K562 (cell line): ENCODE measurements at regions not wholly inside any gene's neighbourhood (a gene's known extent, or its start where the extent isn't known, plus 50 kb on each side); places are given as distances from the start of the nearest gene placed in this dataset.

Experiments
- ATF1 ChIP-seq, 2 experiments: fragments of 450-650 bp in 1 of 2; IDR thresholded peaks; 2 replicates each; pipeline ENCODE4 v1.6.1; 2016; ENCODE audit warnings: missing compliant biosample characterization in 1 of 2, missing genetic modification characterization in 1 of 2
- HINFP ChIP-seq: fragments of 450-650 bp; conservative IDR thresholded peaks from 2 replicates; pipeline ENCODE4 v1.6.1; 2016; ENCODE audit warnings: missing genetic modification characterization, low read depth, mild to moderate bottlenecking, control low read depth, missing compliant biosample characterization
- HIVEP1 ChIP-seq: fragments of 250-450 bp; sonication (Bioruptor Pico); IDR thresholded peaks from 2 replicates; pipeline ENCODE4 v1.4.0; 2020; ENCODE audit warnings: mild to moderate bottlenecking
- HOXB6 ChIP-seq: fragments of 250-450 bp; sonication (Bioruptor Pico); IDR thresholded peaks from 2 replicates; pipeline ENCODE4 v1.5.1; 2022; ENCODE audit warnings: mild to moderate bottlenecking, borderline replicate concordance
- HSF4 ChIP-seq: fragments of 250-450 bp; sonication (Bioruptor Pico); IDR thresholded peaks from 2 replicates; pipeline ENCODE4 v2.1.2; 2022; ENCODE audit warnings: mild to moderate bottlenecking, moderate library complexity, borderline replicate concordance
- RBM25 ChIP-seq: fragments of 200-400 bp; formaldehyde crosslinking; IDR thresholded peaks from 2 replicates; pipeline ENCODE4 v1.6.1; 2018; ENCODE audit warnings: low read length, low read depth, moderate library complexity; ENCODE audit not compliant: severe bottlenecking
- SRSF3 ChIP-seq: fragments of 200-400 bp; formaldehyde crosslinking; IDR thresholded peaks from 2 replicates; pipeline ENCODE4 v1.6.1; 2016; ENCODE audit warnings: mild to moderate bottlenecking, low read length, moderate library complexity; ENCODE audit not compliant: insufficient read depth
- ZFPM2 ChIP-seq: fragments of 250-450 bp; sonication (Bioruptor Pico); IDR thresholded peaks from 2 replicates; pipeline ENCODE4 v1.5.1; 2022; ENCODE audit warnings: mild to moderate bottlenecking
- ZNF224 ChIP-seq: sonication (generic); formaldehyde crosslinking; IDR thresholded peaks from 2 replicates; pipeline ENCODE4 v1.8.0; 2022; ENCODE audit warnings: mild to moderate bottlenecking, missing genetic modification reagents
- ZNF280B ChIP-seq: fragments of 250-450 bp; sonication (Bioruptor Pico); IDR thresholded peaks from 2 replicates; pipeline ENCODE4 v1.5.1; 2021; ENCODE audit warnings: mild to moderate bottlenecking
- ZNF311 ChIP-seq: fragments of 250-450 bp; sonication (Bioruptor Pico); IDR thresholded peaks from 2 replicates; pipeline ENCODE4 v1.4.0; 2020; ENCODE audit warnings: mild to moderate bottlenecking, moderate library complexity
- ZNF408 ChIP-seq: fragments of 250-450 bp; sonication (Bioruptor Pico); IDR thresholded peaks from 2 replicates; pipeline ENCODE4 v1.4.0; 2020; ENCODE audit warnings: low read depth, mild to moderate bottlenecking, moderate library complexity

GRCh38 chr1:177495878-177496277 is 325.1 kb downstream of the BRINP2 start (continued):
- TF ChIP-seq ZNF280B (CRISPR knock-in tag) = no peak
- TF ChIP-seq HSF4 (CRISPR knock-in tag) = no peak
- no peak for TF ChIP-seq RBM25
- TF ChIP-seq ZFPM2 (CRISPR knock-in tag) = no peak
- no peak for TF ChIP-seq SRSF3
- TF ChIP-seq ATF1 (CRISPR knock-in tag; IDR thresholded peaks at IDR 0.05) = no peak
- no peak for TF ChIP-seq ATF1 (tag; IDR thresholded peaks at IDR 0.05)
- no peak for TF ChIP-seq ZNF224 (CRISPR knock-in tag)
- TF ChIP-seq HOXB6 (CRISPR knock-in tag) = no peak
- no peak for TF ChIP-seq HINFP (tag)
- no peak for TF ChIP-seq ZNF408
- TF ChIP-seq HIVEP1 (CRISPR knock-in tag) = no peak
- no peak for TF ChIP-seq ZNF311 (CRISPR knock-in tag)
- TF ChIP-seq, all 486 proteins: peak for 0
